GM23338 (cell line): ENCODE measurements at regions not wholly inside any gene's neighbourhood (a gene's known extent, or its start where the extent isn't known, plus 50 kb on each side); places are given as distances from the start of the nearest gene placed in this dataset.

ENCODE experiments used
- ATAC-seq: fragments of 200-7000 bp; cut with Tn5 transposase; 3 replicates; pipeline ENCODE4 v1.9.1; 2020
- DNase-seq: peaks from one replicate; pipeline ENCODE4 v3.0.0-alpha.2; 2015; ENCODE audit warnings: low spot score
- H2AFZ ChIP-seq: fragments of 200-600 bp; sonication (generic); 2 replicates; pipeline ENCODE4 v1.8.0; 2016; ENCODE audit warnings: antibody characterized with exemption, mild to moderate bottlenecking, moderate library complexity
- H3F3A ChIP-seq: fragments of 200-600 bp; sonication (generic); replicated peaks from 2 replicates; pipeline ENCODE4 v1.8.0; 2017; ENCODE audit warnings: antibody characterized with exemption, mixed run types, low read depth
- H3K27ac ChIP-seq: fragments of 200-600 bp; sonication (generic); 2 replicates; pipeline ENCODE4 v1.6.1; 2016; ENCODE audit warnings: low read depth
- H3K27me3 ChIP-seq: fragments of 200-600 bp; sonication (generic); 2 replicates; pipeline ENCODE4 v1.8.0; 2016; ENCODE audit warnings: mild to moderate bottlenecking, mixed run types, moderate library complexity; ENCODE audit not compliant: insufficient read depth
- H3K36me3 ChIP-seq: fragments of 200-600 bp; sonication (generic); 2 replicates; pipeline ENCODE4 v1.8.0; 2016; ENCODE audit warnings: mild to moderate bottlenecking; ENCODE audit not compliant: insufficient read depth
- H3K4me1 ChIP-seq: fragments of 200-600 bp; sonication (generic); 2 replicates; pipeline ENCODE4 v1.8.0; 2016; ENCODE audit warnings: mild to moderate bottlenecking, moderate library complexity; ENCODE audit not compliant: insufficient read depth
- H3K4me2 ChIP-seq: fragments of 200-600 bp; sonication (generic); 2 replicates; pipeline ENCODE4 v1.7.1; 2017; ENCODE audit warnings: mixed run types
- H3K4me3 ChIP-seq: fragments of 200-600 bp; sonication (generic); 2 replicates; pipeline ENCODE4 v1.6.1; 2016; ENCODE audit warnings: mixed run types
- H3K79me2 ChIP-seq: fragments of 200-600 bp; sonication (generic); replicated peaks from 2 replicates; pipeline ENCODE4 v1.8.0; 2017; ENCODE audit warnings: mild to moderate bottlenecking; ENCODE audit not compliant: insufficient read depth
- H3K9me2 ChIP-seq: fragments of 200-600 bp; sonication (generic); 2 replicates; pipeline ENCODE4 v1.8.0; 2017; ENCODE audit not compliant: insufficient read depth
- H4K20me1 ChIP-seq: fragments of 200-600 bp; sonication (generic); replicated peaks from 2 replicates; pipeline ENCODE4 v1.8.0; 2017; ENCODE audit warnings: mild to moderate bottlenecking; ENCODE audit not compliant: insufficient read depth
- H3K27ac Mint-ChIP-seq: 2 replicates; pipeline ENCODE4 v1.8.0; 2020; ENCODE audit warnings: inconsistent platforms, mild to moderate bottlenecking, moderate library complexity, mixed read lengths
- H3K27me3 Mint-ChIP-seq: 3 replicates; pipeline ENCODE4 v1.8.0; 2022; ENCODE audit warnings: low read depth, mild to moderate bottlenecking, moderate library complexity, mixed read lengths, inconsistent platforms; ENCODE audit not compliant: insufficient read depth, poor library complexity
- H3K36me3 Mint-ChIP-seq: 3 replicates; pipeline ENCODE4 v1.8.0; 2021; ENCODE audit warnings: low read depth, mild to moderate bottlenecking, inconsistent platforms, moderate library complexity, mixed read lengths
- H3K4me1 Mint-ChIP-seq: 3 replicates; pipeline ENCODE4 v1.8.0; 2020; ENCODE audit warnings: mild to moderate bottlenecking, inconsistent platforms, mixed read lengths
- H3K4me3 Mint-ChIP-seq: 3 replicates; pipeline ENCODE4 v1.8.0; 2021; ENCODE audit warnings: moderate library complexity, mild to moderate bottlenecking, inconsistent platforms, mixed read lengths
- H3K9me3 Mint-ChIP-seq: 3 replicates; pipeline ENCODE4 v1.8.0; 2020; ENCODE audit warnings: moderate library complexity, mild to moderate bottlenecking, inconsistent platforms, mixed read lengths
- ETS1 ChIP-seq: IDR thresholded peaks from 2 replicates; pipeline ENCODE4 v1.6.1; 2016; ENCODE audit warnings: antibody characterized with exemption
- POLR2AphosphoS5 ChIP-seq: IDR thresholded peaks from 2 replicates; pipeline ENCODE4 v1.6.1; 2016; ENCODE audit warnings: antibody characterized with exemption, low read depth
- STAT1 ChIP-seq: IDR thresholded peaks from one replicate; pipeline ENCODE4 v1.6.1; 2016; ENCODE audit warnings: antibody characterized with exemption; ENCODE audit not compliant: unreplicated experiment
- ZNF331 ChIP-seq: fragments of 250-450 bp; sonication (Bioruptor Pico); IDR thresholded peaks from 2 replicates; pipeline ENCODE4 v1.5.0; 2020; ENCODE audit warnings: low read depth, mild to moderate bottlenecking, moderate library complexity
- ZNF462 ChIP-seq: fragments of 250-450 bp; sonication (Bioruptor Pico); IDR thresholded peaks from 2 replicates; pipeline ENCODE4 v1.5.0; 2020; ENCODE audit warnings: mild to moderate bottlenecking, moderate library complexity

- H3K4me1 ChIP-seq = peaks cover 31% of the 10 kb centered on the region
- Mint-ChIP-seq H3K4me3 (no peak overlapping the region), H3K36me3 (0 out of 3 replicates have a peak, but pooled peaks cover 7% of the 10 kb centered on the region), H3K4me1 (peaks cover 42% of the 10 kb centered on the region), H3K27me3 (peaks cover 9% of the 10 kb centered on the region), H3K9me3 (no peaks in the 10 kb centered on the region), H3K27ac (no peak overlapping the region)
- H3K4me2 ChIP-seq = 0 out of 2 replicates have a peak overlapping the region, but pooled peaks have one; percentile 49
- H3K36me3 ChIP-seq = no peaks in the 10 kb centered on the region
- no peak overlapping the region for H2AFZ ChIP-seq
- H4K20me1 ChIP-seq = no peaks in the 10 kb centered on the region
- H3F3A ChIP-seq = peaks cover 8% of the 10 kb centered on the region
- H3K27ac ChIP-seq = no peak overlapping the region
- H3K79me2 ChIP-seq = peaks cover 1% of the 10 kb centered on the region; the same call in 1 of the 2 replicates
- H3K4me3 ChIP-seq = no peak overlapping the region
- TF ChIP-seq ZNF462 (CRISPR knock-in tag) (no peak), ETS1 (no peak), STAT1 (no peak), POLR2AphosphoS5 (no peak), ZNF331 (CRISPR knock-in tag) (no peak)
- H3K9me2 ChIP-seq = no peaks in the 10 kb centered on the region
- H3K27me3 ChIP-seq = no peaks in the 10 kb centered on the region
- no peak for ATAC-seq
- DNase-seq = no peak
These were observed 71.0 kb upstream of the DHX15 start for GRCh38 chr4:24655326-24655725.

GRCh38 chr4:24655971-24656370 is 71.6 kb upstream of the DHX15 start:
- Mint-ChIP-seq H3K4me3 (no peak overlapping the region), H3K27me3 (peaks cover 9% of the 10 kb centered on the region), H3K36me3 (0 out of 3 replicates have a peak, but pooled peaks cover 8% of the 10 kb centered on the region), H3K4me1 (peaks cover 42% of the 10 kb centered on the region), H3K27ac (no peak overlapping the region), H3K9me3 (no peaks in the 10 kb centered on the region)
- Histone ChIP-seq H3K27ac (no peak overlapping the region), H3K4me1 (peaks cover 37% of the 10 kb centered on the region), H3F3A (peaks cover 11% of the 10 kb centered on the region), H2AFZ (no peak overlapping the region), H3K9me2 (no peaks in the 10 kb centered on the region), H3K4me2 (no peak overlapping the region), H3K4me3 (no peak overlapping the region), H4K20me1 (no peaks in the 10 kb centered on the region), H3K27me3 (no peaks in the 10 kb centered on the region), H3K79me2 (peaks cover 8% of the 10 kb centered on the region; the same call in 1 of the 2 replicates), H3K36me3 (no peaks in the 10 kb centered on the region)
- ATAC-seq (no peak), DNase-seq (peak; percentile 57)
- TF ChIP-seq STAT1 = no peak
- no peak for TF ChIP-seq ZNF331 (CRISPR knock-in tag)
- no peak for TF ChIP-seq ZNF462 (CRISPR knock-in tag)
